ENCODE measurements at regions not wholly inside any gene's neighbourhood (a gene's known extent, or its start where the extent isn't known, plus 50 kb on each side); places are given as distances from the start of the nearest gene placed in this dataset.

GRCh38 chr11:116507016-116507415 is 265.8 kb downstream of the BUD13 start:
- H4K20me1 ChIP-seq (ENCODE audit: low read depth) = no peaks in the 10 kb centered on the region
- no peak overlapping the region for H3K9ac ChIP-seq
- Mint-ChIP-seq H3K27ac (no peak overlapping the region), H3K27me3 (ENCODE audit: insufficient read depth, low read depth) (peaks cover 15% of the 10 kb centered on the region), H3K9me3 (no peaks in the 10 kb centered on the region), H3K4me3 (no peak overlapping the region), H3K36me3 (no peaks in the 10 kb centered on the region), H3K4me1 (peaks cover 64% of the 10 kb centered on the region)
- H3K27ac ChIP-seq = no peak overlapping the region
- no peaks in the 10 kb centered on the region for H3K9me3 ChIP-seq (ENCODE audit: low read depth)
- H3F3A ChIP-seq (ENCODE audit: low read depth) = peaks cover under 1% of the 10 kb centered on the region
- H3K4me2 ChIP-seq = no peak overlapping the region
- DNase-seq (ENCODE audit: low spot score) = no peak
- no peaks in the 10 kb centered on the region for H3K36me3 ChIP-seq
- H3K4me3 ChIP-seq = no peak overlapping the region
- peaks cover 26% of the 10 kb centered on the region for H3K4me1 ChIP-seq
- peaks cover 8% of the 10 kb centered on the region for H3K27me3 ChIP-seq
- H3K79me2 ChIP-seq (ENCODE audit: low read depth) = no peaks in the 10 kb centered on the region
- TF ChIP-seq EZH2phosphoT487 (IDR thresholded peaks at IDR 0.05) = no peak
- TF ChIP-seq, protein P1, sequence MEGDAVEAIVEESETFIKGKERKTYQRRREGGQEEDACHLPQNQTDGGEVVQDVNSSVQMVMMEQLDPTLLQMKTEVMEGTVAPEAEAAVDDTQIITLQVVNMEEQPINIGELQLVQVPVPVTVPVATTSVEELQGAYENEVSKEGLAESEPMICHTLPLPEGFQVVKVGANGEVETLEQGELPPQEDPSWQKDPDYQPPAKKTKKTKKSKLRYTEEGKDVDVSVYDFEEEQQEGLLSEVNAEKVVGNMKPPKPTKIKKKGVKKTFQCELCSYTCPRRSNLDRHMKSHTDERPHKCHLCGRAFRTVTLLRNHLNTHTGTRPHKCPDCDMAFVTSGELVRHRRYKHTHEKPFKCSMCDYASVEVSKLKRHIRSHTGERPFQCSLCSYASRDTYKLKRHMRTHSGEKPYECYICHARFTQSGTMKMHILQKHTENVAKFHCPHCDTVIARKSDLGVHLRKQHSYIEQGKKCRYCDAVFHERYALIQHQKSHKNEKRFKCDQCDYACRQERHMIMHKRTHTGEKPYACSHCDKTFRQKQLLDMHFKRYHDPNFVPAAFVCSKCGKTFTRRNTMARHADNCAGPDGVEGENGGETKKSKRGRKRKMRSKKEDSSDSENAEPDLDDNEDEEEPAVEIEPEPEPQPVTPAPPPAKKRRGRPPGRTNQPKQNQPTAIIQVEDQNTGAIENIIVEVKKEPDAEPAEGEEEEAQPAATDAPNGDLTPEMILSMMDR (IDR thresholded peaks at IDR 0.05) = no peak
- TF ChIP-seq EZH2 (IDR thresholded peaks at IDR 0.05) = no peak
- H2AFZ ChIP-seq (replicated peaks) = no peak overlapping the region

DNA sequence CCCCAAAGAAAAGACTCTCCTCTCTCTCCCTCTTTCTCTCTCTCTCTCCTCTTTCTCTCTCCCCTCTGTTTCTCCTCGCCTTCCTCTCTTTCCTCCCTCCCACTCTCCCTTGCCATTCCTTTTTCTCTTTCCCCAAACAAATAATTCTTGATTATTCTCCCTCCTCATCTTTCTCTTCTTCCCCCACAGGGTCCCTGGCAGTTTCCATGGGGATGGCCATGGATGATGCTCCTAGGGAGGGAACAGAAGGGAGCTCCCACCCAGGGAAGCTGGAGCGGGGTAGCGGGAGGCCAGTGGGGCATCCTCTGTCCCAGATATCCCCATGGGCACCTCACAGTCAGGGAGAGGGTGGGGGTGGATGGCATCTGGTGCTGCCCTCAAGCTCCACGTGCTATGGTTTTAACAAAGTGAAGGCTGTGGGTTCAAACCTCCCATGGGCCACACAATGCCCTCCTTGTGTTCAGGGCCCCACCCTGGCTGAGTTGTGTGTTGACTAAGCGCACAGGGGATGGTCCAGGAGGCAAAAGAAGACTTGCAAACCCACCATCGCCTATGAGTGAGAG is 266.4 kb downstream of the BUD13 start:
- H3K79me2 ChIP-seq (ENCODE audit: low read depth) = no peaks in the 10 kb centered on the region
- H3K9me3 Mint-ChIP-seq = no peaks in the 10 kb centered on the region
- no peak overlapping the region for H3K9ac ChIP-seq
- H3F3A ChIP-seq (ENCODE audit: low read depth) = peaks cover 7% of the 10 kb centered on the region
- peaks cover 14% of the 10 kb centered on the region for H3K27me3 ChIP-seq
- no peak overlapping the region for H3K4me3 ChIP-seq
- TF ChIP-seq EZH2 (IDR thresholded peaks at IDR 0.05) (no peak), EZH2phosphoT487 (IDR thresholded peaks at IDR 0.05) (no peak)
- TF ChIP-seq, protein P1 (IDR thresholded peaks at IDR 0.05) = no peak
- no peak overlapping the region for H3K27ac ChIP-seq
- DNase-seq (ENCODE audit: low spot score) = no peak
- H2AFZ ChIP-seq (replicated peaks) = peak overlapping the region; percentile 17
- peaks cover 67% of the 10 kb centered on the region for H3K4me1 Mint-ChIP-seq
- H3K4me1 ChIP-seq = peaks cover 32% of the 10 kb centered on the region
- no peak overlapping the region for H3K27ac Mint-ChIP-seq
- H3K36me3 ChIP-seq = no peaks in the 10 kb centered on the region
- no peaks in the 10 kb centered on the region for H3K36me3 Mint-ChIP-seq
- peaks cover 15% of the 10 kb centered on the region for H3K27me3 Mint-ChIP-seq (ENCODE audit: insufficient read depth, low read depth)
- no peak overlapping the region for H3K4me2 ChIP-seq
- peaks cover 3% of the 10 kb centered on the region for H4K20me1 ChIP-seq (ENCODE audit: low read depth)
- no peaks in the 10 kb centered on the region for H3K9me3 ChIP-seq (ENCODE audit: low read depth)
- no peak overlapping the region for H3K4me3 Mint-ChIP-seq

DNA sequence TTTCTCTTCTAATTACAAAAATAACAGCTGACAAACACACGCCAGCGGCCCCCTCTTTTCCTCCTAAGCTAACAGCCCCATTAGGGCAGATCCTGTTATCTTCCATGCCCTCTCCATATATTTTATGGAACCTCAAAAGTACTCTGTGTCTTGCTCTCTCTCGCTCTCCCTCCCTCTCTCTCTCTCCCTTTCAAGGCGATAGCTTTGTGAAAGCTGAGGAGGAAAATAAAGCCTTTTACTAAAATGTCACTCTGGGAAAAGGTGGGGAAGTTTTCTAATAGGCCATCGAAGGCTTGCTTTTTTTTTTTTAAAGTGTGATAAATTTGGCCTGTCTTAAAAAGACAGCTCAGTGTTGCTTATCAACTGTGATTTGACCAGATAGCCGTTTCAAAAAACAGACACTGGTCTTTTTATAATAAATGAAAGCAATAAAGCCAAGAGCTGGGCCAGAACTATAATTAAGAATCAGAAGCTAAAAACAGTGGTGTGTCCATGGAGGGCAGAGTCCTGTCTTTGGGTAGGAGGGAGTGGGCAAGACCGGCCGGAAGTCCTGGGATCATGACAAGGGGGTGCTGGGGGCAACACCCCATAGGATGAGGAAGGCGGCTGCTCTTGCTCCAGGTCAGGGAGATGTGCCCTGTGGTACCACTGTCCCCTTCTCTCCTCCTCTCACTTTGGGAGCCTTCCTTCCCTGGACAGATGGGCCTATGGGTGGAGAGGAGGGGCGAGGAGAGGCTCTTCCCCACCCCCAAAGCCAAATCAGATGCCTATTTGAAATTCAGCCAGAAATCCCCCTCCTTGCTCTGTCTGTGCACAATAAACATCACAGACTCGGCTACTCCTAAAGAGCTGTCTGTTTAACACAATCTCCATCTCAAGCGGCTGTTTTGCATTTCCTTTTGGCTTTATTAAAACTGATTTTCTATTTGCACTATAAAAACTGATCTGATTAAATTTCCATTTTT is 267.2 kb downstream of the BUD13 start:
- no peaks in the 10 kb centered on the region for H3K9me3 ChIP-seq (ENCODE audit: low read depth)
- no peaks in the 10 kb centered on the region for H3K36me3 ChIP-seq
- TF ChIP-seq, protein P1 (IDR thresholded peaks at IDR 0.05) = no peak
- TF ChIP-seq EZH2phosphoT487 (IDR thresholded peaks at IDR 0.05) (no peak), EZH2 (IDR thresholded peaks at IDR 0.05) (no peak)
- Mint-ChIP-seq H3K4me3 (no peak overlapping the region), H3K4me1 (peaks cover 65% of the 10 kb centered on the region), H3K36me3 (no peaks in the 10 kb centered on the region), H3K9me3 (no peaks in the 10 kb centered on the region), H3K27ac (peak overlapping the region; percentile 29), H3K27me3 (ENCODE audit: insufficient read depth, low read depth) (peaks cover 15% of the 10 kb centered on the region)
- peak overlapping the region; percentile 17 for H2AFZ ChIP-seq (replicated peaks)
- H3K4me1 ChIP-seq = peaks cover 34% of the 10 kb centered on the region
- no peak overlapping the region for H3K4me2 ChIP-seq
- no peak for DNase-seq (ENCODE audit: low spot score)
- no peak overlapping the region for H3K27ac ChIP-seq
- no peaks in the 10 kb centered on the region for H3K79me2 ChIP-seq (ENCODE audit: low read depth)
- H3K27me3 ChIP-seq = peaks cover 21% of the 10 kb centered on the region
- no peak overlapping the region for H3K9ac ChIP-seq
- H3K4me3 ChIP-seq = no peak overlapping the region
- peaks cover 13% of the 10 kb centered on the region for H3F3A ChIP-seq (ENCODE audit: low read depth)
- peaks cover 9% of the 10 kb centered on the region for H4K20me1 ChIP-seq (ENCODE audit: low read depth)
